Calu3 (cell line): ENCODE measurements at regions not wholly inside any gene's neighbourhood (a gene's known extent, or its start where the extent isn't known, plus 50 kb on each side); places are given as distances from the start of the nearest gene placed in this dataset.
A peak's percentile ranks its signal among the peaks of the same experiment; 100 is the strongest.
"Not testable (repeated sequence)": the region's sequence is repeated elsewhere in the genome, so short reads cannot be mapped to it uniquely, and the experiment has no call there.

ENCODE experiments used
- BruUV-seq: library from RNA; stranded (reverse); fragments of 400-500 nt; replicated peaks from 2 replicates; lab custom pipeline; 2021; lab: Mats Ljungman, UMichigan
- CTCF ChIA-PET: fragments of 300-600 bp; sonication (Branson Sonifier 250); formaldehyde crosslinking; loops from one replicate; lab custom pipeline; 2022; ENCODE audit warnings: antibody characterized with exemption; lab: Charles Lee
- DNase-seq: peaks from one replicate; pipeline ENCODE4 v3.0.0; 2022
- H3K27ac Mint-ChIP-seq: one replicate; pipeline ENCODE4 v1.8.0; 2022; ENCODE audit warnings: mixed read lengths; ENCODE audit not compliant: unreplicated experiment
- H3K27me3 Mint-ChIP-seq: one replicate; pipeline ENCODE4 v1.8.0; 2022; ENCODE audit warnings: mixed read lengths; ENCODE audit not compliant: unreplicated experiment
- H3K36me3 Mint-ChIP-seq: one replicate; pipeline ENCODE4 v1.8.0; 2022; ENCODE audit warnings: mild to moderate bottlenecking, moderate library complexity, mixed read lengths; ENCODE audit not compliant: insufficient read depth, unreplicated experiment
- H3K4me1 Mint-ChIP-seq: one replicate; pipeline ENCODE4 v1.8.0; 2022; ENCODE audit warnings: mild to moderate bottlenecking, low read depth, mixed read lengths; ENCODE audit not compliant: unreplicated experiment
- H3K4me3 Mint-ChIP-seq: one replicate; pipeline ENCODE4 v1.8.0; 2022; ENCODE audit warnings: mild to moderate bottlenecking, low read depth, moderate library complexity, mixed read lengths; ENCODE audit not compliant: unreplicated experiment
- H3K9me3 Mint-ChIP-seq: one replicate; pipeline ENCODE4 v1.8.0; 2022; ENCODE audit warnings: low read depth, mixed read lengths; ENCODE audit not compliant: unreplicated experiment
- intact Hi-C: fragments of 100-400 bp; cut with micrococcal nuclease; formaldehyde crosslinking; loops from one replicate; pipeline ENCODE4 v1.10.0; 2022; ENCODE audit not compliant: unreplicated experiment

DNA sequence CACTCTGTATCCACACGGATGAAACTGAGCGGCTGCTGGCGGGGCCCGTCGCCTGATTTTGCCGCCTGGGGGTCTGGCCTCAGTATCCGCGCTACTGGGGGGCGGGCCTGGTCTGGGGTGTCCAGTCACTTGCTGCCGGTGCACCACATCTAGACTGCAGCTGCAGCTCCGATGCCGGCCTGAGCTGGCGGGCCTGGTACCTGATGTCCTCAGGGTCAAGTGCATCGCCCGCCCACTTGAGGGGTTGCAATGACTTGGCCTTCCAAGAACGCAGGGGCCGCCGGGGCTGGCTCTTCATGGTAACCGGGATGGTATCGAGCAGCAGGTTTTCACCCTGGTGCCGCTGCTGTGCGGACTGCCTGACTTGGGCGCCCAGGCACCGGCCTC, 532.8 kb upstream of the DEFB115 start:
- H3K9me3 Mint-ChIP-seq, BruUV-seq, H3K27me3 Mint-ChIP-seq, intact Hi-C loops, DNase-seq, H3K27ac Mint-ChIP-seq, H3K4me1 Mint-ChIP-seq: not testable (repeated sequence)
- H3K4me3 Mint-ChIP-seq: peak overlapping the region; percentile 84
- CTCF ChIA-PET: interaction anchor here (1.6 kb wide), 1 partner anchor 11 kb away, joined by 5 read pairs; no protein-coding TSS in a partner anchor
- peaks cover 17% of the 10 kb centered on the region for H3K36me3 Mint-ChIP-seq

DNA sequence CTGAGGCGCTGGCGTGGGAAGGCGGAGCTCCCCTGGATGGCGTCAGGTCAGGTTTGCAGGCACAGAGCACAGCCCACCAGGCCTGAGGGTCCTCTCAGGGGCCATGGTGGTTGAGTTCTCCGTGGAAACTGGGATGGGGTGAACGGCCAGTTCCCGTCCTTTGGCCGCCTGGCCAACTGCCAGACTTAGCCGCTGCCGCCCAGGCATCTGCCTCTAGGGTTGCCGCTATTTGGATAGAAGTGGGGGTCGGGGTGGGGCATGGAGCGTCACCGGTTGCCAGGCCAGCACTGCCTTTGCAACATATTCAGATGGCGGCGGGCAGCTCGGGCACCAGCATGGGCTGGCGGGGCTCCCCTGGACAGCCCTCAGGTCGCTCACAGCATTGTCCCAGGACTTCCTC, 532.3 kb upstream of the DEFB115 start:
- DNase-seq, BruUV-seq, H3K9me3 Mint-ChIP-seq, H3K4me1 Mint-ChIP-seq, H3K27ac Mint-ChIP-seq, H3K27me3 Mint-ChIP-seq, intact Hi-C loops: not testable (repeated sequence)
- Mint-ChIP-seq H3K36me3 (peaks cover 17% of the 10 kb centered on the region), H3K4me3 (peak overlapping the region; percentile 84)
- CTCF ChIA-PET: interaction anchor here (1.6 kb wide), 1 partner anchor 12 kb away, joined by 5 read pairs; no protein-coding TSS in a partner anchor

DNA sequence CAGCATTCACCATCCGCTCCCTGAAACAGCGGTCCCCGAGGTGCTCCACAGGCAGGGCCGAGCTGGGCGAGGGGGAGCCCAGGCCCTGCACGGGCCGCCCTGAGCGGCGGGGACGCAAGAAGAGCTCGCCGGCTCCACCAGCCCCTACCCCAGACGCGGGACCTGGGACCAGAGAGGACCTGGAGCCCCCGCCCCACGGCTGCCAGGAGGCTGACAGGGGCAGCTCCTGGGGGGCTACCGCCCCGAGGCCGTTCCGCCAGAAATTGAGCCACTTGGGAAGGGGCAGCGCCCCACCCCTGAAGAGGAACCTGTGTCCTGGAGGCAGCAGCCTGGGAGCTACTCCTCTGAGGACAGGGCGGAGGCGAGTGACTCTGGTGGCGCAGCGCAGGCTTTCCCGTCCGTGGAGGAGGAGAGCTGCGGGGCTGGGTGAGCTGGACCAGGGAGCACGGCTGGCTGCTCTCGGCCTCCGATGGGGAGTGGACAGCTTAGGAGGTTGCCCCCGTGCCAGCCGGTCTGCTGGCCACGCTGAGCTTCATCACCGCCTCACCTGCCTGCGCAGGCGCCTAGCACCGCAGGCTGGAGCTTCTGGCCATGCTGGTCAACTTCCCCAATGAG, 529.1 kb upstream of the DEFB115 start:
- H3K9me3 Mint-ChIP-seq, H3K27me3 Mint-ChIP-seq: not testable (repeated sequence)

More for the DNA sequence above, 529.1 kb upstream of the DEFB115 start:
- H3K4me3 Mint-ChIP-seq, BruUV-seq, H3K27ac Mint-ChIP-seq, intact Hi-C loops, DNase-seq, H3K4me1 Mint-ChIP-seq, CTCF ChIA-PET: not testable (repeated sequence)
- peaks cover 17% of the 10 kb centered on the region for H3K36me3 Mint-ChIP-seq
